ENCODE measurements at regions not wholly inside any gene's neighbourhood (a gene's known extent, or its start where the extent isn't known, plus 50 kb on each side); places are given as distances from the start of the nearest gene placed in this dataset.

- H3K4me1 ChIP-seq (ENCODE audit: control insufficient read depth in 1 of 2, insufficient read depth in 2 of 2, low read depth in 1 of 2, low read length in 1 of 2), result no peaks in the 10 kb centered on the region
- no peaks in the 10 kb centered on the region for H3K9me2 ChIP-seq
- H3K4me3 ChIP-seq (ENCODE audit: low read depth in 2 of 2, low read length in 1 of 2), result no peak overlapping the region
- no peak overlapping the region for H3K27ac ChIP-seq (ENCODE audit: low read depth in 2 of 2, low read length in 1 of 2)
- H3K36me3 ChIP-seq (replicated peaks in 1 of 2; ENCODE audit: control insufficient read depth in 1 of 2, insufficient read depth in 2 of 2, low read length in 1 of 2), result no peaks in the 10 kb centered on the region
- H3K4me2 ChIP-seq, result no peak overlapping the region
- H2AFZ ChIP-seq (ENCODE audit: low read depth), result no peak overlapping the region
- ChIA-PET CTCF (no interaction called here), POLR2A (no interaction called here)
- WGBS (ENCODE audit: low lambda C conversion rate), result 77% methylated on average over 2 of the region's 2 CpGs
- no peak overlapping the region for H3K9ac ChIP-seq
- no peaks in the 10 kb centered on the region for H4K20me1 ChIP-seq (ENCODE audit: insufficient read depth)
- DNase-seq, result no peak
- TF ChIP-seq SMC3 (IDR thresholded peaks at IDR 0.05; ENCODE audit: low read depth, low read length), result no peak
- TF ChIP-seq MAX (IDR thresholded peaks at IDR 0.05; ENCODE audit: low read depth), result no peak
- no peak for TF ChIP-seq MEF2A (IDR thresholded peaks at IDR 0.05; ENCODE audit: borderline replicate concordance, low read depth)
- no peak for TF ChIP-seq ELF1 (IDR thresholded peaks at IDR 0.05)
- TF ChIP-seq YY1 (IDR thresholded peaks at IDR 0.05; ENCODE audit: low read depth), result no peak
- no peak for TF ChIP-seq PBX3 (IDR thresholded peaks at IDR 0.05)
- no peak for TF ChIP-seq FOXM1 (IDR thresholded peaks at IDR 0.05; ENCODE audit: low read depth)
- no peak for TF ChIP-seq CTCF (IDR thresholded peaks at IDR 0.05)
- TF ChIP-seq GABPA (IDR thresholded peaks at IDR 0.05; ENCODE audit: low read depth), result no peak
- no peak for TF ChIP-seq RAD21 (IDR thresholded peaks at IDR 0.05; ENCODE audit: low read length)
- no peak for TF ChIP-seq NFIC (IDR thresholded peaks at IDR 0.05; ENCODE audit: borderline replicate concordance)
- TF ChIP-seq EP300 (IDR thresholded peaks at IDR 0.05; ENCODE audit: borderline replicate concordance in 1 of 2, low read depth in 1 of 2, low read length in 1 of 2), result no peak
- no peak for TF ChIP-seq REST (IDR thresholded peaks at IDR 0.05; ENCODE audit: low read depth, low read length)
- no peak for TF ChIP-seq SIN3A (IDR thresholded peaks at IDR 0.05; ENCODE audit: borderline replicate concordance, low read depth, low read length)
- H3K79me2 ChIP-seq (ENCODE audit: insufficient read depth), result no peaks in the 10 kb centered on the region
- no peaks in the 10 kb centered on the region for H3K9me3 ChIP-seq
- H3F3A ChIP-seq (replicated peaks; ENCODE audit: insufficient read depth), result no peaks in the 10 kb centered on the region
- H3K27me3 ChIP-seq (ENCODE audit: insufficient read depth), result no peaks in the 10 kb centered on the region
These were observed 74.7 kb upstream of the TSHZ3 start for GRCh38 chr19:31423896-31424295.

Data from SK-N-SH (cell line).